ENCODE measurements at regions not wholly inside any gene's neighbourhood (a gene's known extent, or its start where the extent isn't known, plus 50 kb on each side); places are given as distances from the start of the nearest gene placed in this dataset.

DNA sequence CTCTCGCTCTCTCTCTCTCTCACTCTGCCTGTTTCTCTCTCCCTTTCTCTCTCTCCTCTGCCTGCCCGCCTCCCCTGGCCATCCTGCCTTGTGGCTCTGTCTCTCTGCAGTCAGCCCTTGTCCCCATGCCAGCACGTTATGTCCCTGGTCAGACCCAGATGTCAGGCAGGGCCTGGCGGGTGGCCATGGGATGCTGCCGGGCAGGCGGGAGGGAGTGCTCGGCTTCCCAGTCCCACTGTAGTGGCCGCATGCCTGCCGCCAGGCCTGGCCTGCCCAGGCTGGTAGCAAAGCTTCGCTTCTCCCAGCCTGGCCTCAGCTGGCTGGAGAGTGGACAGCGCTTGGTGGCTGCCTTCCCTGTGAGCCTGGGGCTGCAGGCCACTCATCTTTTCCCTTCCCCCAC is 121.5 kb upstream of the ZNF716 start:
- TF ChIP-seq, protein P1, sequence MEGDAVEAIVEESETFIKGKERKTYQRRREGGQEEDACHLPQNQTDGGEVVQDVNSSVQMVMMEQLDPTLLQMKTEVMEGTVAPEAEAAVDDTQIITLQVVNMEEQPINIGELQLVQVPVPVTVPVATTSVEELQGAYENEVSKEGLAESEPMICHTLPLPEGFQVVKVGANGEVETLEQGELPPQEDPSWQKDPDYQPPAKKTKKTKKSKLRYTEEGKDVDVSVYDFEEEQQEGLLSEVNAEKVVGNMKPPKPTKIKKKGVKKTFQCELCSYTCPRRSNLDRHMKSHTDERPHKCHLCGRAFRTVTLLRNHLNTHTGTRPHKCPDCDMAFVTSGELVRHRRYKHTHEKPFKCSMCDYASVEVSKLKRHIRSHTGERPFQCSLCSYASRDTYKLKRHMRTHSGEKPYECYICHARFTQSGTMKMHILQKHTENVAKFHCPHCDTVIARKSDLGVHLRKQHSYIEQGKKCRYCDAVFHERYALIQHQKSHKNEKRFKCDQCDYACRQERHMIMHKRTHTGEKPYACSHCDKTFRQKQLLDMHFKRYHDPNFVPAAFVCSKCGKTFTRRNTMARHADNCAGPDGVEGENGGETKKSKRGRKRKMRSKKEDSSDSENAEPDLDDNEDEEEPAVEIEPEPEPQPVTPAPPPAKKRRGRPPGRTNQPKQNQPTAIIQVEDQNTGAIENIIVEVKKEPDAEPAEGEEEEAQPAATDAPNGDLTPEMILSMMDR (IDR thresholded peaks at IDR 0.05; ENCODE audit: insufficient read depth, low read length) = no peak
- TF ChIP-seq GABPA (IDR thresholded peaks at IDR 0.05; ENCODE audit: low read depth) (no peak), POLR2AphosphoS5 (IDR thresholded peaks at IDR 0.05; ENCODE audit: low read depth) (no peak)
- TF ChIP-seq, protein P2, sequence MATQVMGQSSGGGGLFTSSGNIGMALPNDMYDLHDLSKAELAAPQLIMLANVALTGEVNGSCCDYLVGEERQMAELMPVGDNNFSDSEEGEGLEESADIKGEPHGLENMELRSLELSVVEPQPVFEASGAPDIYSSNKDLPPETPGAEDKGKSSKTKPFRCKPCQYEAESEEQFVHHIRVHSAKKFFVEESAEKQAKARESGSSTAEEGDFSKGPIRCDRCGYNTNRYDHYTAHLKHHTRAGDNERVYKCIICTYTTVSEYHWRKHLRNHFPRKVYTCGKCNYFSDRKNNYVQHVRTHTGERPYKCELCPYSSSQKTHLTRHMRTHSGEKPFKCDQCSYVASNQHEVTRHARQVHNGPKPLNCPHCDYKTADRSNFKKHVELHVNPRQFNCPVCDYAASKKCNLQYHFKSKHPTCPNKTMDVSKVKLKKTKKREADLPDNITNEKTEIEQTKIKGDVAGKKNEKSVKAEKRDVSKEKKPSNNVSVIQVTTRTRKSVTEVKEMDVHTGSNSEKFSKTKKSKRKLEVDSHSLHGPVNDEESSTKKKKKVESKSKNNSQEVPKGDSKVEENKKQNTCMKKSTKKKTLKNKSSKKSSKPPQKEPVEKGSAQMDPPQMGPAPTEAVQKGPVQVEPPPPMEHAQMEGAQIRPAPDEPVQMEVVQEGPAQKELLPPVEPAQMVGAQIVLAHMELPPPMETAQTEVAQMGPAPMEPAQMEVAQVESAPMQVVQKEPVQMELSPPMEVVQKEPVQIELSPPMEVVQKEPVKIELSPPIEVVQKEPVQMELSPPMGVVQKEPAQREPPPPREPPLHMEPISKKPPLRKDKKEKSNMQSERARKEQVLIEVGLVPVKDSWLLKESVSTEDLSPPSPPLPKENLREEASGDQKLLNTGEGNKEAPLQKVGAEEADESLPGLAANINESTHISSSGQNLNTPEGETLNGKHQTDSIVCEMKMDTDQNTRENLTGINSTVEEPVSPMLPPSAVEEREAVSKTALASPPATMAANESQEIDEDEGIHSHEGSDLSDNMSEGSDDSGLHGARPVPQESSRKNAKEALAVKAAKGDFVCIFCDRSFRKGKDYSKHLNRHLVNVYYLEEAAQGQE (IDR thresholded peaks at IDR 0.05; ENCODE audit: insufficient replicate concordance, low read depth) = no peak
